Fibroblast of pulmonary artery (primary cell): ENCODE measurements at regions not wholly inside any gene's neighbourhood (a gene's known extent, or its start where the extent isn't known, plus 50 kb on each side); places are given as distances from the start of the nearest gene placed in this dataset.

ENCODE experiments used
- DNase-seq: peaks from one replicate; pipeline ENCODE4 v3.0.0-alpha.2; 2010; ENCODE audit warnings: low read depth
- H3K4me3 ChIP-seq: replicated peaks from 2 replicates; pipeline ENCODE4 v1.5.1; 2011; ENCODE audit warnings: low read depth, mild to moderate bottlenecking, control low read depth, low read length, moderate library complexity
- CTCF ChIP-seq: IDR thresholded peaks from 2 replicates; pipeline ENCODE4 v1.5.1; 2011; ENCODE audit warnings: mild to moderate bottlenecking, control low read depth, low read length, inconsistent platforms; ENCODE audit errors: missing control alignments

- no peak for DNase-seq
- no peak for TF ChIP-seq CTCF
- H3K4me3 ChIP-seq = no peak overlapping the region
Observed at GRCh38 chr1:79744746-79745145, 738.2 kb upstream of the ADGRL4 start.

GRCh38 chr1:79741720-79742421 lies 735.3 kb upstream of the ADGRL4 start:
- no peak for TF ChIP-seq CTCF
- no peak overlapping the region for H3K4me3 ChIP-seq
- no peak for DNase-seq

- no peak for TF ChIP-seq CTCF
- H3K4me3 ChIP-seq = no peak overlapping the region
- DNase-seq = no peak
Observed at GRCh38 chr1:79738101-79738500, 731.6 kb upstream of the ADGRL4 start.

- no peak for DNase-seq
- TF ChIP-seq CTCF = no peak
- no peak overlapping the region for H3K4me3 ChIP-seq
Observed at GRCh38 chr1:79737193-79737592, 730.7 kb upstream of the ADGRL4 start.

GRCh38 chr1:79732950-79733349 lies 726.4 kb upstream of the ADGRL4 start:
- TF ChIP-seq CTCF = no peak

GRCh38 chr1:79726911-79727310 lies 720.4 kb upstream of the ADGRL4 start:
- no peak for DNase-seq
- H3K4me3 ChIP-seq = no peak overlapping the region
- TF ChIP-seq CTCF = no peak

More at GRCh38 chr1:79732950-79733349, 726.4 kb upstream of the ADGRL4 start:
- DNase-seq = no peak
- no peak overlapping the region for H3K4me3 ChIP-seq

GRCh38 chr1:79726321-79726720 lies 719.8 kb upstream of the ADGRL4 start:
- TF ChIP-seq CTCF = no peak
- no peak overlapping the region for H3K4me3 ChIP-seq
- DNase-seq = peak; percentile 75
